ENCODE measurements at regions not wholly inside any gene's neighbourhood (a gene's known extent, or its start where the extent isn't known, plus 50 kb on each side); places are given as distances from the start of the nearest gene placed in this dataset.

GRCh38 chr5:174558190-174558589 lies 166.2 kb upstream of the MSX2 start:
- Mint-ChIP-seq H3K4me3 (no peak overlapping the region), H3K36me3 (no peaks in the 10 kb centered on the region), H3K27me3 (ENCODE audit: insufficient read depth, low read depth) (peaks cover 7% of the 10 kb centered on the region), H3K9me3 (peaks cover 2% of the 10 kb centered on the region), H3K4me1 (peaks cover 10% of the 10 kb centered on the region), H3K27ac (no peak overlapping the region)
- H3K36me3 ChIP-seq, result no peaks in the 10 kb centered on the region
- TF ChIP-seq EZH2phosphoT487 (IDR thresholded peaks at IDR 0.05) (no peak), CTCF (IDR thresholded peaks at IDR 0.05) (no peak), EZH2 (IDR thresholded peaks at IDR 0.05) (no peak)
- H3K27me3 ChIP-seq, result no peaks in the 10 kb centered on the region
- no peak overlapping the region for H3K4me2 ChIP-seq
- H3K9ac ChIP-seq, result no peak overlapping the region
- H3K4me3 ChIP-seq, result no peak overlapping the region
- no peak overlapping the region for H3K27ac ChIP-seq
- H2AFZ ChIP-seq (replicated peaks), result no peak overlapping the region
- no peaks in the 10 kb centered on the region for H4K20me1 ChIP-seq (ENCODE audit: low read depth)
- H3F3A ChIP-seq (ENCODE audit: low read depth), result no peaks in the 10 kb centered on the region
- no peaks in the 10 kb centered on the region for H3K4me1 ChIP-seq
- H3K79me2 ChIP-seq (ENCODE audit: low read depth), result no peaks in the 10 kb centered on the region
- no peaks in the 10 kb centered on the region for H3K9me3 ChIP-seq (ENCODE audit: low read depth)
- DNase-seq (ENCODE audit: low spot score), result no peak

- Mint-ChIP-seq H3K27me3 (ENCODE audit: insufficient read depth, low read depth) (peaks cover 7% of the 10 kb centered on the region), H3K9me3 (peaks cover 4% of the 10 kb centered on the region), H3K27ac (no peak overlapping the region), H3K4me3 (no peak overlapping the region), H3K36me3 (no peaks in the 10 kb centered on the region), H3K4me1 (peaks cover 16% of the 10 kb centered on the region)
- no peak for TF ChIP-seq CTCF (IDR thresholded peaks at IDR 0.05)
- no peak for TF ChIP-seq EZH2phosphoT487 (IDR thresholded peaks at IDR 0.05)
- TF ChIP-seq EZH2 (IDR thresholded peaks at IDR 0.05), result no peak
- no peak overlapping the region for H3K27ac ChIP-seq
- H3K4me1 ChIP-seq, result no peaks in the 10 kb centered on the region
- H3K4me3 ChIP-seq, result no peak overlapping the region
- H4K20me1 ChIP-seq (ENCODE audit: low read depth), result no peaks in the 10 kb centered on the region
- H3K36me3 ChIP-seq, result no peaks in the 10 kb centered on the region
- DNase-seq (ENCODE audit: low spot score), result no peak
- H3K9ac ChIP-seq, result no peak overlapping the region
- no peaks in the 10 kb centered on the region for H3K79me2 ChIP-seq (ENCODE audit: low read depth)
- H3K9me3 ChIP-seq (ENCODE audit: low read depth), result no peaks in the 10 kb centered on the region
- H3F3A ChIP-seq (ENCODE audit: low read depth), result no peaks in the 10 kb centered on the region
- H3K4me2 ChIP-seq, result no peak overlapping the region
- no peak overlapping the region for H2AFZ ChIP-seq (replicated peaks)
- H3K27me3 ChIP-seq, result no peaks in the 10 kb centered on the region
Observed at GRCh38 chr5:174559141-174559540, 165.2 kb upstream of the MSX2 start.

GRCh38 chr5:174559566-174560090 lies 164.8 kb upstream of the MSX2 start:
- Histone ChIP-seq H4K20me1 (ENCODE audit: low read depth) (no peaks in the 10 kb centered on the region), H3F3A (ENCODE audit: low read depth) (no peaks in the 10 kb centered on the region), H2AFZ (replicated peaks) (no peak overlapping the region), H3K27ac (no peak overlapping the region), H3K4me3 (no peak overlapping the region), H3K4me2 (no peak overlapping the region), H3K27me3 (no peaks in the 10 kb centered on the region), H3K36me3 (no peaks in the 10 kb centered on the region), H3K9me3 (ENCODE audit: low read depth) (no peaks in the 10 kb centered on the region), H3K9ac (no peak overlapping the region), H3K4me1 (no peaks in the 10 kb centered on the region), H3K79me2 (ENCODE audit: low read depth) (no peaks in the 10 kb centered on the region)
- Mint-ChIP-seq H3K36me3 (no peaks in the 10 kb centered on the region), H3K4me3 (no peak overlapping the region), H3K4me1 (peaks cover 21% of the 10 kb centered on the region), H3K27me3 (ENCODE audit: insufficient read depth, low read depth) (peaks cover 7% of the 10 kb centered on the region), H3K9me3 (peaks cover 4% of the 10 kb centered on the region), H3K27ac (no peak overlapping the region)
- DNase-seq (ENCODE audit: low spot score), result no peak
- no peak for TF ChIP-seq CTCF (IDR thresholded peaks at IDR 0.05)

All from neural progenitor cell (in vitro differentiated cells).